GM19397 (cell line): ENCODE measurements at regions not wholly inside any gene's neighbourhood (a gene's known extent, or its start where the extent isn't known, plus 50 kb on each side); places are given as distances from the start of the nearest gene placed in this dataset.
"Not testable (repeated sequence)": the region's sequence is repeated elsewhere in the genome, so short reads cannot be mapped to it uniquely, and the experiment has no call there.

Experiments
- ATAC-seq: cut with Tn5 transposase; IDR thresholded peaks from one replicate; pipeline ENCODE4 v1.9.1; 2021; ENCODE audit warnings: mild to moderate bottlenecking, moderate library complexity; ENCODE audit not compliant: unreplicated experiment

GRCh38 chr4:177494791-177495190 is 52.6 kb upstream of the AGA start:
- ATAC-seq = no peak

GRCh38 chr4:177495626-177496025 is 53.4 kb upstream of the AGA start:
- not testable (repeated sequence) for ATAC-seq

GRCh38 chr4:177499537-177499936 is 57.3 kb upstream of the AGA start:
- no peak for ATAC-seq

GRCh38 chr4:177505171-177505615 is 63.0 kb upstream of the AGA start:
- ATAC-seq = no peak

GRCh38 chr4:177508662-177509061 is 66.4 kb upstream of the AGA start:
- ATAC-seq = no peak

GRCh38 chr4:177509226-177509745 is 67.0 kb upstream of the AGA start:
- no peak for ATAC-seq

GRCh38 chr4:177511611-177512010 is 69.4 kb upstream of the AGA start:
- ATAC-seq = no peak

GRCh38 chr4:177512646-177513045 is 70.4 kb upstream of the AGA start:
- no peak for ATAC-seq

GRCh38 chr4:177517862-177518261 is 75.6 kb upstream of the AGA start:
- no peak for ATAC-seq

- no peak for ATAC-seq
These were observed 77.4 kb upstream of the AGA start for GRCh38 chr4:177519481-177520260.

GRCh38 chr4:177528620-177529019 is 86.4 kb upstream of the AGA start:
- no peak for ATAC-seq

GRCh38 chr4:177530561-177530960 is 88.3 kb upstream of the AGA start:
- no peak for ATAC-seq

GRCh38 chr4:177532358-177532757 is 90.1 kb upstream of the AGA start:
- ATAC-seq = no peak

GRCh38 chr4:177534841-177535240 is 92.6 kb upstream of the AGA start:
- not testable (repeated sequence) for ATAC-seq

- ATAC-seq = no peak
These were observed 104.5 kb upstream of the AGA start for GRCh38 chr4:177546745-177547144.

GRCh38 chr4:177547985-177548384 is 105.7 kb upstream of the AGA start:
- ATAC-seq = no peak

- no peak for ATAC-seq
These were observed 112.9 kb upstream of the AGA start for GRCh38 chr4:177555007-177555574.

- no peak for ATAC-seq
These were observed 115.2 kb upstream of the AGA start for GRCh38 chr4:177557416-177557815.

GRCh38 chr4:177558995-177559394 is 116.8 kb upstream of the AGA start:
- no peak for ATAC-seq

- no peak for ATAC-seq
These were observed 119.9 kb upstream of the AGA start for GRCh38 chr4:177562163-177562562.

- no peak for ATAC-seq
These were observed 120.6 kb upstream of the AGA start for GRCh38 chr4:177562859-177563258.

- no peak for ATAC-seq
These were observed 124.5 kb upstream of the AGA start for GRCh38 chr4:177566691-177567090.
